ENCODE measurements at regions not wholly inside any gene's neighbourhood (a gene's known extent, or its start where the extent isn't known, plus 50 kb on each side); places are given as distances from the start of the nearest gene placed in this dataset.

- TF ChIP-seq POLR2A (IDR thresholded peaks at IDR 0.05) (no peak), CTCF (IDR thresholded peaks at IDR 0.05) (no peak)
Measured at GRCh38 chr13:62908321-62908720, 1492.7 kb upstream of the PCDH20 start.

Data from gastroesophageal sphincter (tissue), 3 donors.